ENCODE measurements at regions not wholly inside any gene's neighbourhood (a gene's known extent, or its start where the extent isn't known, plus 50 kb on each side); places are given as distances from the start of the nearest gene placed in this dataset.
"Not testable (repeated sequence)": the region's sequence is repeated elsewhere in the genome, so short reads cannot be mapped to it uniquely, and the experiment has no call there.

DNA sequence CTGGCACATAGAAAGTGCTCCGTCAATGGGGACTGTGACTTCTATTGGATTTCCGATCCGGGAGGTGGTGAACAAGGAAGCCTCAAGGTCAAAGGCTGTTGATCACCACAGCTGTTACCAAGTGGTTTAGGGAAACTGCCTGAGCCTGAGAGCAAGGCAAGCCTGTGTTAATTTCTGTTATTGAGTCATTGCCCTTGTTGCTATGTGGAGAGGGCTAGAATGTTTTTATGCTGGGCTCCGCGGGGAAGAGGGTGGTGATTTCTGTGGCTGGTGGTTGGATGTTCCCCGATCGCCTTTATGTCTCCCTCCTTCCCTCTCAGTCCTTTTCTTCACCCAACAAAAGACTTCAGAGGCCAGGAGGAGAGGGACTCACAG, 108.5 kb upstream of the ALX4 start:
- DNase-seq, result no peak

GRCh38 chr11:44421090-44421675, 111.2 kb upstream of the ALX4 start:
- no peak for DNase-seq

DNA sequence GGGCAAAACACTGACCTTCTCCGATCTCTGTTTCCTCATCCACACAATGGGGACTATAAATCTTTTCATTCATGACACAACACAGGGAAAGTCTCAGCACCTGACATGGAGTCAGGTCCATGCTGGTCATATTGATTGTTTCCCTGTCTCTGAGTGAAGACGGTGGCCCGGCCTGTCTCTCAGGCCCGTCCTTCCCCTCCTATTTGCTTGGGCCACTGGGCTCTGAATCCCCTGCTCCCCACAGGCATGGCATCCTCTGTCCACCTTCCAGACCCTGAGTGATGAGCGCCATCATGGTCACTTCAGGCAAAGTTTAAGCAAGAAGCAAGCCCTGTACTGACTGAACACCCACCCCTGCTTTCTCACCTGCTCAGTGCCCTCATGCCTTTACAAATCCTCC, 113.3 kb upstream of the ALX4 start:
- no peak for DNase-seq

DNA sequence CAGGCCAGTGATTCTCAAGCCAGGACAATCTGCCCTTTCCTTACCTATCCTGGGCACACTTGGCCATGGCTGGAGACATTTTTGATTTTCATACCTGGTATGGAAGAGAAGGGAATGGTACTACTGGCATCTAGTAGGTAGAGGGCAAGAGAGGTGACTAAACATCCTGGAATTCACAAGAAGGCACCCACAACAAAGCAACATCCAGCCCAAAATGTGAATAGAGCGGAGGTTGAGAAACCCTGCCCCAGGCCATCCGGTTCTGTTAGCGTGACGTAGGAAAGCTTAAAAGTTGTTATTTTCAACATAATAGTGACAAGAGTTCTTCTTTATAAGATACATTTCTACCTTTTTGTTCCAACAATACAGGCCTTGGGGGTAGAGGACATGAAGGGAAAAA, 114.9 kb upstream of the ALX4 start:
- DNase-seq, result no peak

- DNase-seq, result no peak
These were observed 116.2 kb upstream of the ALX4 start for GRCh38 chr11:44426119-44426518.

- DNase-seq, result no peak
These were observed 117.0 kb upstream of the ALX4 start for GRCh38 chr11:44426958-44427357.

DNA sequence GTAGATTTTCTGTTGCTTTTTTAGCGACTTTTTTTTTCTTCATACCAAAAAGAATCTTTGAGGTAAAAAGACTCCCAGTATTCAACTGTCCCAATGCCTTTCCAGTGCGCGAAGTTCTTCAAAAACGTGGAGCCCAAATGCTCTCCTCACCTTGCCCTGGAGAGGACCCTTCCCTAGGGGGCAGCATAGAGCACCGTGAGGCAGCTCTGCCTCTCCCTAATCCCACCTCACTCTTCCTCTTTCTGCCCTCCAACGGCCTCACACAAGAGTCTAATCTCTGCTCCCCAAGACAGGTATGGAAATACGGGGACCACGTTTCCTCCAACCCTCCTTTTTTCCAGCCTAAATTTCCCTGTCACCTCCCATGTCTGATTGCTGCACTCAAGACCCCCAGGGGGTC, 117.5 kb upstream of the ALX4 start:
- no peak for DNase-seq

DNA sequence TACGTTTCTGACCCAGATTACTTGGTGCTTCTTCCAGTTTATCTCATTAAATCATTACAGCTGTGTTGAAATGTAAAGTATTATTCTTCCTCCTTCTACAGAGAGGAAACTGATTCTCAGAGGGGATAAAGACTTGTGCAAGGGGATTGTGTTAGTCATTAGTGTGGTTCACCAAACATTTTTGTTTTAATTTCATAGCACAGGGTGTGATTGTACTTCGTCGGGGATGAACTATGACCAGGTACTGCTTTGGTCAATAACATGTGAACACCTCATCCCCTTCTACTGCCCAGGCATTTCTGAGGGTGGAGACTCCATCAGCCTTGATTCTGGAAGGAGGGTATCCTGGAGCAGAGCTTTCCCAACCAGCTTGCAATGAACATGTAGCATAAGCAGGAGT, 120.2 kb upstream of the ALX4 start:
- DNase-seq, result no peak

- DNase-seq, result no peak
These were observed 124.3 kb upstream of the ALX4 start for GRCh38 chr11:44434191-44434590.

- DNase-seq, result no peak
These were observed 127.2 kb upstream of the ALX4 start for GRCh38 chr11:44437122-44437521.

DNA sequence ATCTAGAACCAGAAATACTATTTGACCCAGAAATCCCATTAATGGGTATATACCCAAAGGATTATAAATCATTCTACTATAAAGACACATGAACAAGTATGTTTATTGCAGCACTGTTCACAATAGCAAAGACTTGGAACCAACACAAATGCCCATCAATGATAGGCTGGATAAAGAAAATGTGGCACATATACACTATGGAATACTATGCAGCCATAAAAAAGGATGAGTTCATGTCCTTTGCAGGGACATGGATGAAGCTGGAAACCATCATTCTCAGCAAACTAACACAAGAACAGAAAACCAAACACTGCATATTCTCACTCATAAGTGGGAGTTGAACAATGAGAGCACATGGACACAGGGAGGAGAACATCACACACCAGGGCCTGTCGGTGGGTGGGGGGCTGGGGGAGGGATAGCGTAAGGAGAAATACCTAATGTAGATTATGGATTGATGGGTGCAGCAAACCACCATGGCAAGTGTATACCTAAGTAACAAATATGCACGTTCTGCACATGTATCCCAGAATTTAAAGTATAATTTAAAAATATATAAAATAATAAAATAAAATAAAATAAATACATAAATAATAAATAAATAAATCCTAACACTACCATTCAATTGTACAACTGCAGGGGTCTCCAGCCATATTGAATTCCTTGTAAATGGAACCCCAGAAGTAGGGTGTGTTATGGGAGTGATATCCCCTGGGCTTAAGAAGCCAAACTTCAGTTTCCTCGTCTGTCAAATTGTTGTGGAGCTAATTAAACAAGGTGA, 122.4 kb upstream of the CD82 start:
- DNase-seq, result not testable (repeated sequence)

GRCh38 chr11:44443836-44444769, 121.4 kb upstream of the CD82 start:
- no peak for DNase-seq

- no peak for DNase-seq
These were observed 120.6 kb upstream of the CD82 start for GRCh38 chr11:44444770-44445321.

DNA sequence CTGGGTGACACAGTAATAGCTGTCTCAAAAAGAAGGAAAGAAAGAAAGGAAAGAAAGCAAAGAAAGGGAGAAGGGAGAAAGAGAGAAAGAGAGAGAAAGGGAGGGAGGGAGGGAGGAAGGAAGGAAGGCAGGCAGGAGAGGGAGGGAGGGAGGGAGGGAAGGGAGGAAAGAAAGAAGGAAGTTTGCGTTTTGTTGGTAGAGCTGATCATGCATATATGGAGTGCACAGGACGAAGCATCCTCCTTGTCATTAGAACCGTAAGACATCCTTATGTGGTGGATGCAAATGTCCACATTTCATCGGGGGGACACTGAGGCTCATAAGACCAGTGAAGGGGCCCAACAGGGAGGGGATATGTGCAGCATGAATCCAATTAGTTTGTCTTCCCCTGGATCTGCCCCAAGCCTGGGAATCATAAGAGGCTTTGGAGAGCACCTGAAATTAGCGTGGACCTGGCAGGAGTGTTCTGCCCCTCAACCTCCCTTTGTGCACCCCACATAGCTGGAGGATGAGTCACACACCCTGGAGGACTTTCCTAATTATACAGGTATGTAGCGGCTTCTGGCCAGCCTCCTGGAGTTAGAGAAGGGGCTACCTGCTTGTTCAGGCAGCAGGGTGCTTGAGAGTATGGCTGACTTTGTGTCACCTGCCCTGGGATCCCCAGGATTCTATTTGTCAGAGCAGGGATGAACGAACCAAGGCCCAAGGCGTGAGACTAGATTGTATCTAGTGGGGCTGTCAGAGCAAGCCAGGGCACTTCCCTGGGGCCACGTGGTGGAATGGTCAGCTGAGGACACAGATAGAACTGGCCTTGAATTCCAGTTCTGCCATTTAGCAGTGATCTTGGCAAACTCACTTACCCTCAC, 119.7 kb upstream of the CD82 start:
- DNase-seq, result no peak

GRCh38 chr11:44446366-44446762, 119.1 kb upstream of the CD82 start:
- DNase-seq, result no peak

DNA sequence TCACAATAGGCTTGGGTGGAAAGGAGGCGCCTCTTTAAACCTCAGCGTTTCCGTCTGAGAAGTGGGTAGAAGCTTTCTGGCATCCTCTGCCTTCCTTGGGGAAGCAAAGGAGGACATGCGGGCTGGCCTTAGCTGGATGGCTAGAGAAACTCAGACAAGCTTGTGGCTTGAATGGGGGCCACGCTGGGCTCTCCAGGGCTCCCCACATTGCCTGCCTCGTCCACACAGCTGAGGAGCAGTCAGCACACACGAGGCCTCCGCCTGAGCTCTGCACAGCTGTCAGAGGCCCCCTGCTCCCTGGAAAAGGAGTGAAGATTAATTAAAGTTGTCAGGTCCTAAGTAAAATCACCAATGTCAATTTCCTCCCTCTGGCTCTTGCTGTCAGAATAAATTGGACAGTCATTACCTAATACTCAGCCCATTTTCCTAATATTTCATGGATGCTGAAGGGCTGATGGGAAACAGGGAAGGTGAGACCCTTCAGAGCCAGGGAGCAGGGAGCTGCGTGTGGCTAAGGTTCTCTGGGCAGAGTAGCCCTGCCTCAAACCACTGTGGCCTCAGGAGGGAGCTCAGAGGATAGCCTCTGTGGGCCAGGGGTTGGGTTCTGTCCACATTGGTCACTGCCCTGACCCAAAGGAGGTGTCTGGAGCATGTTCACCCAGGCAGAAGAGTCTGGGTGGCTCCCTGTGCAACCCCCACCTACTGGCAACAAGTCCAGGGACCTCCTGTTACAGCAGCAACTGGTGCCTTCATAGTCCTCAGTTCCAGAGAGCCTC, 118.3 kb upstream of the CD82 start:
- DNase-seq, result no peak

GRCh38 chr11:44450295-44450932, 115.0 kb upstream of the CD82 start:
- no peak for DNase-seq

DNA sequence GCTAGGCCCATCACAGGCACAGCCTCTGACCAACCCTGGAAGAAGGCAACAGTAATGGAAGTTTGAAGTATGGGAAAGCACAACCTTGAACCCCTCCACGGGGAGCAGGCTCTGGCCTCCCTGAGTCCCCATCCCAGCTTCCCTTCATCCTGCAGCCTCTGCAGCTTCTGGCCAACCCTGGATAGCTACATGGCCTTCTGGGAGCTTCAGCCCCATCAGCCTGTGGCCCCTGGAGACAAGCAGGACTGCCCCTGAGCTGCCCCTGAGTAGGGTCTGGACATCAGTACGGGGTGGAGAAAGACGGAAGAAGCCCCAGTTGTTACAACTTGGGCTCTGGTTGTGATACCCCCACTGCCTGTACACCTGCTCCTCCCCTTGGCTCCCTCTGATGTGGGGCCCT, 113.8 kb upstream of the CD82 start:
- no peak for DNase-seq

- no peak for DNase-seq
These were observed 112.5 kb upstream of the CD82 start for GRCh38 chr11:44452827-44453572.

DNA sequence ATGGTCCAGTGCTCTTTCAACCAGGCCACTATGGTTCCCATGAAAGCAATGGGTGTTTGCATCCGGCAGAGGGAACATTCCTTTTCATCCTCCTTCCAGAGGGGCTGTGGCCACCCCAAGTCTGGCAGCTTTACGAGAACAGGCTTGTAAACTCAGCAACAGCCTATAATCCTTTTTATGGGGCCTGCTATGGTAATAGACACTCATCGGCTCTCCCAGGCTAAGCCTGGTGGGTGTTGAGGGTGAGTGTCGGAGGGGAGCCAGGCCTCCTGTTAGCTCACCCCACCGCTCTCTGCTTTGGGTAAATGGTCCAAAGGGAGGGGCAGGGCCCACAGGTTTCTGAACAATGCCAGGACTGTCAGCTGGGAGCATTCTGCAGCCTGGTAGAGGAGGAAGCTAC, 111.6 kb upstream of the CD82 start:
- DNase-seq, result no peak
